ENCODE measurements at regions not wholly inside any gene's neighbourhood (a gene's known extent, or its start where the extent isn't known, plus 50 kb on each side); places are given as distances from the start of the nearest gene placed in this dataset.

DNA sequence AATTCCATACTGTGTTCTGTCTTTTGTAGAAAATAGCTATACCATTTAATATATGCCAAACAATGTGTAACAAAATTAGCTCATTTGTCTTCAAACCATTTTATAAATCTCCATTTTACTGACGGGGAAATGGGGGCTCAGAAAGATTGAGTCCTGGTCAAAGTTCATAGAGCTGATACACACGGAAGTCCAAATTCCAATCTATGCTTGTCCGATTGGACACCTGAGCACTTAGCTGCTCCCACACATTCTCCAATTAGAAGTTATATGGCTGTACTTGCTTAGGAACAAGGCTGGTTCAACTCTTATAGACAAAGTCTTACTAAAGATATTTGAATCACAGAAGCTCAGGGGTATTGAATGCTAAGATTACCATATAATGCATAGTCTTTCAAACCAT, 185.2 kb downstream of the ANKRD50 start:
- TF ChIP-seq, protein P1, sequence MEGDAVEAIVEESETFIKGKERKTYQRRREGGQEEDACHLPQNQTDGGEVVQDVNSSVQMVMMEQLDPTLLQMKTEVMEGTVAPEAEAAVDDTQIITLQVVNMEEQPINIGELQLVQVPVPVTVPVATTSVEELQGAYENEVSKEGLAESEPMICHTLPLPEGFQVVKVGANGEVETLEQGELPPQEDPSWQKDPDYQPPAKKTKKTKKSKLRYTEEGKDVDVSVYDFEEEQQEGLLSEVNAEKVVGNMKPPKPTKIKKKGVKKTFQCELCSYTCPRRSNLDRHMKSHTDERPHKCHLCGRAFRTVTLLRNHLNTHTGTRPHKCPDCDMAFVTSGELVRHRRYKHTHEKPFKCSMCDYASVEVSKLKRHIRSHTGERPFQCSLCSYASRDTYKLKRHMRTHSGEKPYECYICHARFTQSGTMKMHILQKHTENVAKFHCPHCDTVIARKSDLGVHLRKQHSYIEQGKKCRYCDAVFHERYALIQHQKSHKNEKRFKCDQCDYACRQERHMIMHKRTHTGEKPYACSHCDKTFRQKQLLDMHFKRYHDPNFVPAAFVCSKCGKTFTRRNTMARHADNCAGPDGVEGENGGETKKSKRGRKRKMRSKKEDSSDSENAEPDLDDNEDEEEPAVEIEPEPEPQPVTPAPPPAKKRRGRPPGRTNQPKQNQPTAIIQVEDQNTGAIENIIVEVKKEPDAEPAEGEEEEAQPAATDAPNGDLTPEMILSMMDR (IDR thresholded peaks at IDR 0.05), result no peak
- no peak for TF ChIP-seq EP300 (IDR thresholded peaks at IDR 0.05)
- no peak for TF ChIP-seq POLR2AphosphoS5 (IDR thresholded peaks at IDR 0.05)
- no peak for TF ChIP-seq POLR2A (IDR thresholded peaks at IDR 0.05)

All from sigmoid colon (tissue), 4 donors.